ENCODE measurements at regions not wholly inside any gene's neighbourhood (a gene's known extent, or its start where the extent isn't known, plus 50 kb on each side); places are given as distances from the start of the nearest gene placed in this dataset.

DNA sequence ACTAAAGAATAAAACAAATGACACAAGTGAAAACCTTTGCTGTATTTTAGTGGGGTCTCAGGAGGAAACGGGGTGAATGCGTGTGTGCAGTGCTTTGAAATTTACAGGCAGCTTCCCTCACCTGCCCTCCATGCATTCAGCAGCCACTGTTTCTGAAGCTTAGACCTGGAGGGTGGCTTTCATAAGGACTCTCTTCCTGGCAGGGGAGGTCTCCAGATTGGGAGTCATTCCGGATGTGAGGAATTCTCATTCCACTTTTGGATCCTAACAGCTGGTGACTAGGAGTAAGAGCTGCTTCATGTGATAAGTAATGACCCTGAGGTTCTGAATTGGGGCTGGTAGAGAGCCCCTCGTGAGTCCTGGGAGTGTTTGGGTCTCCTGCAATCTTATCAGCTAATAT is 192.5 kb downstream of the SH3BP4 start:
- no peak for TF ChIP-seq POLR2A (IDR thresholded peaks at IDR 0.05)
- TF ChIP-seq, protein P1, sequence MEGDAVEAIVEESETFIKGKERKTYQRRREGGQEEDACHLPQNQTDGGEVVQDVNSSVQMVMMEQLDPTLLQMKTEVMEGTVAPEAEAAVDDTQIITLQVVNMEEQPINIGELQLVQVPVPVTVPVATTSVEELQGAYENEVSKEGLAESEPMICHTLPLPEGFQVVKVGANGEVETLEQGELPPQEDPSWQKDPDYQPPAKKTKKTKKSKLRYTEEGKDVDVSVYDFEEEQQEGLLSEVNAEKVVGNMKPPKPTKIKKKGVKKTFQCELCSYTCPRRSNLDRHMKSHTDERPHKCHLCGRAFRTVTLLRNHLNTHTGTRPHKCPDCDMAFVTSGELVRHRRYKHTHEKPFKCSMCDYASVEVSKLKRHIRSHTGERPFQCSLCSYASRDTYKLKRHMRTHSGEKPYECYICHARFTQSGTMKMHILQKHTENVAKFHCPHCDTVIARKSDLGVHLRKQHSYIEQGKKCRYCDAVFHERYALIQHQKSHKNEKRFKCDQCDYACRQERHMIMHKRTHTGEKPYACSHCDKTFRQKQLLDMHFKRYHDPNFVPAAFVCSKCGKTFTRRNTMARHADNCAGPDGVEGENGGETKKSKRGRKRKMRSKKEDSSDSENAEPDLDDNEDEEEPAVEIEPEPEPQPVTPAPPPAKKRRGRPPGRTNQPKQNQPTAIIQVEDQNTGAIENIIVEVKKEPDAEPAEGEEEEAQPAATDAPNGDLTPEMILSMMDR (IDR thresholded peaks at IDR 0.05): no peak
